Tibial nerve (tissue), 4 donors: ENCODE measurements at regions not wholly inside any gene's neighbourhood (a gene's known extent, or its start where the extent isn't known, plus 50 kb on each side); places are given as distances from the start of the nearest gene placed in this dataset.

Source experiments
- EP300 ChIP-seq, 2 donors: sonication (generic); formaldehyde crosslinking; IDR thresholded peaks; one replicate each; pipeline ENCODE4 v1.6.1; 2017; ENCODE audit warnings: antibody characterized with exemption in 2 of 2, mild to moderate bottlenecking in 1 of 2
- POLR2A ChIP-seq, 2 donors: fragments of 450-650 bp; IDR thresholded peaks; one replicate each; pipeline ENCODE4 v1.6.1; 2017; ENCODE audit warnings: antibody characterized with exemption in 2 of 2, mild to moderate bottlenecking in 2 of 2, moderate library complexity in 2 of 2
- TF ChIP-seq, protein P1 (sequence below), 5 experiments: fragments of 200-600 bp in 3 of 5; fragments of 450-650 bp in 2 of 5; sonication (generic) in 3 of 5; IDR thresholded peaks; one replicate each; pipeline ENCODE4 v1.5.1; 2016 to 2019; ENCODE audit warnings: antibody characterized with exemption in 5 of 5, mild to moderate bottlenecking in 3 of 5, moderate library complexity in 2 of 5

DNA sequence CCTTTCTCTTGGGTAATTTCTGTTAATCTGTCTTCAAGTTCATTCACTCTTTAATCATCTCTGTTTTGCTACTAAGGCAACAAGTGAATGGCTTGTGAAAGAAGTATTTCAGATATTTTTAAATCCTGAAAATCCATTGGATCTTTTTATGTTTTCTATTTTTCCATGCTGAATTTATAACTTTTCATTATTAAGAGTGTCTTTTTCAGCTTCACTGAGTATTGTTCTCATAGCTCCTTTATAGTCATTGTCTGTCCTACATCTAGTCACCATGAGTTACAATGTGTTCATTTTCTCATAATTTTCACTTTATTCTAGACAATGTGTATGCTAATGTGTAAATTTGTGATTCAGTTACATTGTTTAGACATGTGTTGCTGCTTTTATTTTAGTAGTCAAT, 556.4 kb downstream of the TUSC1 start:
- no peak for TF ChIP-seq POLR2A (IDR thresholded peaks at IDR 0.05)
- TF ChIP-seq, protein P1, sequence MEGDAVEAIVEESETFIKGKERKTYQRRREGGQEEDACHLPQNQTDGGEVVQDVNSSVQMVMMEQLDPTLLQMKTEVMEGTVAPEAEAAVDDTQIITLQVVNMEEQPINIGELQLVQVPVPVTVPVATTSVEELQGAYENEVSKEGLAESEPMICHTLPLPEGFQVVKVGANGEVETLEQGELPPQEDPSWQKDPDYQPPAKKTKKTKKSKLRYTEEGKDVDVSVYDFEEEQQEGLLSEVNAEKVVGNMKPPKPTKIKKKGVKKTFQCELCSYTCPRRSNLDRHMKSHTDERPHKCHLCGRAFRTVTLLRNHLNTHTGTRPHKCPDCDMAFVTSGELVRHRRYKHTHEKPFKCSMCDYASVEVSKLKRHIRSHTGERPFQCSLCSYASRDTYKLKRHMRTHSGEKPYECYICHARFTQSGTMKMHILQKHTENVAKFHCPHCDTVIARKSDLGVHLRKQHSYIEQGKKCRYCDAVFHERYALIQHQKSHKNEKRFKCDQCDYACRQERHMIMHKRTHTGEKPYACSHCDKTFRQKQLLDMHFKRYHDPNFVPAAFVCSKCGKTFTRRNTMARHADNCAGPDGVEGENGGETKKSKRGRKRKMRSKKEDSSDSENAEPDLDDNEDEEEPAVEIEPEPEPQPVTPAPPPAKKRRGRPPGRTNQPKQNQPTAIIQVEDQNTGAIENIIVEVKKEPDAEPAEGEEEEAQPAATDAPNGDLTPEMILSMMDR (IDR thresholded peaks at IDR 0.05), result no peak
- no peak for TF ChIP-seq EP300 (IDR thresholded peaks at IDR 0.05)
